Brain microvascular endothelial cell (primary cell): ENCODE measurements at regions not wholly inside any gene's neighbourhood (a gene's known extent, or its start where the extent isn't known, plus 50 kb on each side); places are given as distances from the start of the nearest gene placed in this dataset.

Source experiments
- DNase-seq: peaks from one replicate; pipeline ENCODE4 v3.0.0-alpha.2; 2020
- H3K27ac ChIP-seq: fragments of 250-450 bp; sonication (Bioruptor Pico); 2 replicates; pipeline ENCODE4 v1.5.1; 2020; ENCODE audit warnings: mild to moderate bottlenecking, moderate library complexity
- H3K27me3 ChIP-seq: fragments of 250-450 bp; sonication (Bioruptor Pico); replicated peaks from 2 replicates; pipeline ENCODE4 v1.5.1; 2020; ENCODE audit warnings: mild to moderate bottlenecking
- H3K36me3 ChIP-seq: fragments of 250-450 bp; sonication (Bioruptor Pico); replicated peaks from 2 replicates; pipeline ENCODE4 v1.5.1; 2020; ENCODE audit warnings: mild to moderate bottlenecking
- H3K4me3 ChIP-seq: 2 replicates; pipeline ENCODE4 v1.5.1; 2011; ENCODE audit warnings: low read depth, mild to moderate bottlenecking, control low read depth, low read length, moderate library complexity
- in situ Hi-C: cut with HindIII; loops from 2 replicates; pipeline ENCODE4 v1.10.0; 2017; ENCODE audit warnings: low sequenced_read_pairs, low pct_ligation_motif_present
- TF ChIP-seq, protein P1 (sequence below): IDR thresholded peaks from 2 replicates; pipeline ENCODE4 v1.5.1; 2011; ENCODE audit warnings: low read depth, mild to moderate bottlenecking, moderate library complexity, low read length, control low read depth, inconsistent platforms; ENCODE audit errors: missing control alignments

DNA sequence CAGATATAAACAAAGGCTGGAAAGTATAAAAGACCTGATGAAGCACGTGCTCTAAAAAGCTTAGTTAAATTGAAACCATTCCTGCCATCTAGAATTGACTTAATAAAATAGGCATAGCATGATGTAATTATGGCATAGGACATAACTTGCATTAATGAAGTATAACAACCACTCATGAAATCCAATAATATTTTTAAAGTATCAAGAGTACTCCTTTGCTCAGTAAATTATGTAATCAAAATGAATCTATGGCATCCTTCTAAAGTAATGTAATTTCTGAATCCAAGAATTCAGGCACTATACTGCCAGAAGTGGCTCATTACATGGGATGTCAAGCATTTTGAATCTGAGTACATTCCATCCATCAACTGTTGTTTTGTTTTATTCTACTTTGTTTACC is 548.5 kb upstream of the NRP1 start:
- in situ Hi-C loops, result no loop called here
- TF ChIP-seq, protein P1, sequence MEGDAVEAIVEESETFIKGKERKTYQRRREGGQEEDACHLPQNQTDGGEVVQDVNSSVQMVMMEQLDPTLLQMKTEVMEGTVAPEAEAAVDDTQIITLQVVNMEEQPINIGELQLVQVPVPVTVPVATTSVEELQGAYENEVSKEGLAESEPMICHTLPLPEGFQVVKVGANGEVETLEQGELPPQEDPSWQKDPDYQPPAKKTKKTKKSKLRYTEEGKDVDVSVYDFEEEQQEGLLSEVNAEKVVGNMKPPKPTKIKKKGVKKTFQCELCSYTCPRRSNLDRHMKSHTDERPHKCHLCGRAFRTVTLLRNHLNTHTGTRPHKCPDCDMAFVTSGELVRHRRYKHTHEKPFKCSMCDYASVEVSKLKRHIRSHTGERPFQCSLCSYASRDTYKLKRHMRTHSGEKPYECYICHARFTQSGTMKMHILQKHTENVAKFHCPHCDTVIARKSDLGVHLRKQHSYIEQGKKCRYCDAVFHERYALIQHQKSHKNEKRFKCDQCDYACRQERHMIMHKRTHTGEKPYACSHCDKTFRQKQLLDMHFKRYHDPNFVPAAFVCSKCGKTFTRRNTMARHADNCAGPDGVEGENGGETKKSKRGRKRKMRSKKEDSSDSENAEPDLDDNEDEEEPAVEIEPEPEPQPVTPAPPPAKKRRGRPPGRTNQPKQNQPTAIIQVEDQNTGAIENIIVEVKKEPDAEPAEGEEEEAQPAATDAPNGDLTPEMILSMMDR, result no peak
- Histone ChIP-seq H3K36me3 (no peaks in the 10 kb centered on the region), H3K27ac (no peak overlapping the region), H3K27me3 (no peaks in the 10 kb centered on the region), H3K4me3 (no peak overlapping the region)
- no peak for DNase-seq

DNA sequence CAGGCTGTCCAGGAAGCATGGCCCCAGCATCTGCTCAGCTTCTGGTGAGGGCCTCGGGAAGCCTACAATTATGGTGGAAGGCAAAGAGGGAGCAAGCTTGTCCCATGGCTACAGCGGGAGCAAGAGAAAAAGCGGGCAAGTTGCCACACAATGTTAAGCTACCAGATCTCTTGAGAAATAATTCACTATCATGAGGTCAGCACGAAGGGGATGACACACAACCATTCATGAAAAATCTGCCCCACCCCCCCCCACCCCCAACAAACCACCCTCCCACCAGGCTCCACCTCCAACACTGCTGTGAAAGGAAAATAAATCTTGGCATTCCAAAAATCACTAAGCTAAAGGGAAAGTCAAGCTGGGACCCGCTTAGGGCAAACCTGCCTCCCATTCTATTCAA is 545.8 kb upstream of the NRP1 start:
- Histone ChIP-seq H3K36me3 (no peaks in the 10 kb centered on the region), H3K4me3 (no peak overlapping the region), H3K27me3 (no peaks in the 10 kb centered on the region), H3K27ac (no peak overlapping the region)
- TF ChIP-seq, protein P1, result no peak
- no peak for DNase-seq
- in situ Hi-C loops, result no loop called here

DNA sequence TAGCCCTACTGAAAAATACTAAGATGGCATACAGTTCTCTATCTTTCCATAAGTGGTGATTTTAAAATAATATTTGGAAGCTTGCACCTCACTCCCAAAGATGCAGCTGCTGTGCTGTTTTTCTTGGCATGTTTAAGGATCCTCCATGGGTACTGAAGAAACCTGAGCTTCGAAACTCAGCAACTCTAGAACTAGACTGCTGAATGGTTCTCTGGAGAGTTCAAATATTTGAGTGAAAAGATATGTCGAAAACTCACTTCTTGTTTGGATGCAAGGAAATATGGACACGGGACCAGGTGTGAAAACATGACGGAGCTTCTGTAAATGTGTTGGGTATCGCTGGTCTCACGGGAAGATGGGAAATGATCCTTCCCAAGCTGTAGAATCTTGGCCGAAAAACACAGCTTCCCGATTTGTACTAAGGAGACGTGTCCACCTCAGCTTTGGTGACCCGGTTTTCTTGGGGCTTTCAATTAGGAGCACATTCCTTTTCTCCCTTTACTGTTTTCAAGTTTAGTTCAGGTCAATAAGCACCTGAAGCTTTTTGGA is 543.8 kb upstream of the NRP1 start:
- Histone ChIP-seq H3K27me3 (no peaks in the 10 kb centered on the region), H3K27ac (no peak overlapping the region), H3K36me3 (no peaks in the 10 kb centered on the region), H3K4me3 (no peak overlapping the region)
- DNase-seq, result no peak
- TF ChIP-seq, protein P1, result no peak
- in situ Hi-C loops, result no loop called here

DNA sequence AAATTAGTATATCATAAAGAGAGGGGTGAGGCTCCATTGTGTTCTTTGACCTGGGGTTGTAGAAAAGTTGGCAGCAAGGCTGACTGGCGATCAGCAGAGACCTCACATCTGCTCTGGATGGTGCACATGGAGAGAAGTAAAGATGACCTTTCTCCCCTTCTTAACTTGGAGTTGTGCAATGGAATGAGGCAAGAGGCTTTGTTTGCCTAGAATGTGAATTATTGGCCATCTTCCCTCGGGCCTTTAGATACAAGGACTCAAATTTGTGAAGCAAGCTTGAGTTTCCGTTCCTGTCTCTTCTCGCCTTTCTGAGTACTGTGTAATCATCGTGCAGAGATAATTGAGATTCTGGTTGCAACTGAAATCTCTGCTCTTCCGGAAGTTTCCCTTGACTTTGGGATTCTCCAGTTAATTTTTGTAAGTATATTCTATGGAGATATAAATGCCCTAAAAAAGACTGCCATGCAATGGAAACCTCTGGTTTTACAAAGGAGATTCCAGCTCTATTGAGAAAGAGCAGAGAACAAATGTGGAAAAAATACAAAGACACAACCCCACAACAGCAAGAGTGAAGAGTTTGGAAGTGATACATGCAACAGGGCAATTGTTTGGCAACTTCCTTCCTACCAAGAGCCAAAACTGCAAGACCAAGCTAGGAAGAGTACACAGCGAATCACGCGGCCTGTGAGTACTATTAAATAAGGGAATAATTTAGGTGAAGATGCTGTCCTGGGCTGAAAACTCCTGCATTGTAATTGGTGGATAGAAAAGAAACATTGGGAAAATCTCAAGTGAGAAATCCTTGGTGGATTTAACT is 542.3 kb upstream of the NRP1 start:
- Histone ChIP-seq H3K27me3 (no peaks in the 10 kb centered on the region), H3K36me3 (no peaks in the 10 kb centered on the region), H3K27ac (no peak overlapping the region), H3K4me3 (no peak overlapping the region)
- in situ Hi-C loops, result no loop called here
- TF ChIP-seq, protein P1, result no peak
- no peak for DNase-seq

DNA sequence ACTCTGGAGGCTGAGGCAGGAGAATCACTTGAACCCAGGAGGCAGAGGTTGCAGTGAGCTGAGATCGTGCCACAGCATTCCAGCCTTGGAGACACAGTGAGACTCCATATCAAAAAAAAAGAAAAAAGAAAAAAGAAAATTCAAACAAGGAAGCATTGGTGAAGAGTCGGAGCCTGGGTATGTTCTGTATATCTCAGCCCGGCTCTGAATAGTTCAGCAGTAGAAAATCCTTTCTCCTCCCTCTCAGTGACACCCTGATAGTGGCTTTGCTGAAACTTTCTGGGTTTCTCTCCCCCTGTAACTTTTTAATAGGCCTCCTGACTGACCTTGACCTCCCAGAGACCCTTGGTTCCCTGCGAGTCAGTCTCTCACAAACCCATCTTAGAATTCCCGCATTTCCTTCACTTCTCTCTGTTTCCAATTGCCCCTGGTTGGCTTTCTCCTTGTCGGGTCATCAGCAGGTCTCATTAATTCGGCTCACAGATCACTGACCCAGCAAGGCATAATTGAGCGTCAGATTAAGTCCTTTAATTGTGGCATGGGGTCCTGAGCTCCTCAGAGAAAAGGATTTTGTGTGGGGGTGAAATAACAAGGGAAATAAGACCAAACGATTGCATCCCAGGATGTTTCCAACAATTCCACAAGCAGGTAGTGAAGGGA is 541.6 kb upstream of the NRP1 start:
- in situ Hi-C loops, result no loop called here
- DNase-seq, result no peak
- Histone ChIP-seq H3K4me3 (no peak overlapping the region), H3K36me3 (no peaks in the 10 kb centered on the region), H3K27ac (no peak overlapping the region), H3K27me3 (no peaks in the 10 kb centered on the region)
- TF ChIP-seq, protein P1, result no peak
